Neuronal stem cell (in vitro differentiated cells): ENCODE measurements at regions not wholly inside any gene's neighbourhood (a gene's known extent, or its start where the extent isn't known, plus 50 kb on each side); places are given as distances from the start of the nearest gene placed in this dataset.
A peak's percentile ranks its signal among the peaks of the same experiment; 100 is the strongest.

Source experiments
- DNase-seq: peaks from one replicate; pipeline ENCODE4 v3.0.0-alpha.2; 2013; ENCODE audit warnings: low spot score
- H2AFZ ChIP-seq: one replicate; pipeline ENCODE4 v1.6.1; 2013; ENCODE audit warnings: mild to moderate bottlenecking, low read length, inconsistent platforms
- H2AK5ac ChIP-seq: 2 replicates; pipeline ENCODE4 v1.6.1; 2013; ENCODE audit warnings: low read depth, mild to moderate bottlenecking, inconsistent platforms, low read length, moderate library complexity, mixed read lengths
- H2BK120ac ChIP-seq: 2 replicates; pipeline ENCODE4 v1.6.1; 2013; ENCODE audit warnings: low read depth, mild to moderate bottlenecking, inconsistent platforms, low read length, moderate library complexity, mixed read lengths
- H2BK12ac ChIP-seq: one replicate; pipeline ENCODE4 v1.6.1; 2013; ENCODE audit warnings: low read length, inconsistent platforms
- H2BK15ac ChIP-seq: 2 replicates; pipeline ENCODE4 v1.6.1; 2013; ENCODE audit warnings: mild to moderate bottlenecking, low read length, inconsistent platforms, mixed read lengths
- H2BK5ac ChIP-seq: one replicate; pipeline ENCODE4 v1.6.1; 2013; ENCODE audit warnings: inconsistent platforms, mild to moderate bottlenecking, low read length, moderate library complexity
- H3K14ac ChIP-seq: one replicate; pipeline ENCODE4 v1.6.1; 2013; ENCODE audit warnings: low read length, inconsistent platforms
- H3K18ac ChIP-seq: 2 replicates; pipeline ENCODE4 v1.6.1; 2013; ENCODE audit warnings: low read length, inconsistent platforms
- H3K23ac ChIP-seq: 2 replicates; pipeline ENCODE4 v1.6.1; 2013; ENCODE audit warnings: low read depth, mild to moderate bottlenecking, mixed read lengths, low read length, inconsistent platforms; ENCODE audit not compliant: poor library complexity
- H3K27ac ChIP-seq: replicated peaks from 3 replicates; pipeline ENCODE4 v1.5.1; 2013; ENCODE audit warnings: low read length, inconsistent platforms
- H3K27me3 ChIP-seq, 3 experiments: 2 replicates each; pipeline ENCODE4 v1.6.1; 2013; ENCODE audit warnings: low read length in 3 of 3, mild to moderate bottlenecking in 2 of 3, inconsistent platforms in 1 of 3, low read depth in 1 of 3, mixed read lengths in 1 of 3, moderate library complexity in 1 of 3; ENCODE audit not compliant: control insufficient read depth in 3 of 3, insufficient read depth in 3 of 3
- H3K36me3 ChIP-seq, 2 donors: replicated peaks in 1 of 2; 2 replicates each; pipeline ENCODE4 v1.6.1; 2013; ENCODE audit warnings: low read length in 2 of 2; ENCODE audit not compliant: control insufficient read depth in 2 of 2, insufficient read depth in 2 of 2
- H3K4ac ChIP-seq: 2 replicates; pipeline ENCODE4 v1.6.1; 2013; ENCODE audit warnings: inconsistent platforms, mild to moderate bottlenecking, low read length, moderate library complexity
- H3K4me1 ChIP-seq, 2 donors: 1 replicate in 1 of 2; 2 replicates in 1 of 2; pipeline ENCODE4 v1.6.1; 2013; ENCODE audit warnings: low read length in 2 of 2, low read depth in 1 of 2; ENCODE audit not compliant: control insufficient read depth in 2 of 2, insufficient read depth in 1 of 2
- H3K4me2 ChIP-seq: one replicate; pipeline ENCODE4 v1.6.1; 2013; ENCODE audit warnings: mild to moderate bottlenecking, low read length, inconsistent platforms; ENCODE audit not compliant: insufficient read depth, poor library complexity, severe bottlenecking
- H3K4me3 ChIP-seq, 2 donors: 2 replicates each; pipeline ENCODE4 v1.5.1; 2013; ENCODE audit warnings: low read length in 2 of 2, mild to moderate bottlenecking in 2 of 2, inconsistent platforms in 1 of 2, moderate library complexity in 1 of 2
- H3K79me1 ChIP-seq: one replicate; pipeline ENCODE4 v1.6.1; 2013; ENCODE audit warnings: low read depth, mild to moderate bottlenecking, inconsistent platforms, low read length, moderate library complexity
- H3K9ac ChIP-seq: one replicate; pipeline ENCODE4 v1.6.1; 2013; ENCODE audit warnings: mild to moderate bottlenecking, low read depth, low read length, inconsistent platforms; ENCODE audit not compliant: poor library complexity
- H3K9me3 ChIP-seq, 2 donors: replicated peaks in 1 of 2; 2 replicates each; pipeline versions ENCODE3 to v1.6.1; 2013; ENCODE audit warnings: low read length in 2 of 2, mild to moderate bottlenecking in 2 of 2, inconsistent platforms in 1 of 2, low read depth in 1 of 2, mixed read lengths in 1 of 2, moderate library complexity in 1 of 2; ENCODE audit not compliant: control insufficient read depth in 2 of 2, insufficient read depth in 1 of 2
- H4K8ac ChIP-seq: one replicate; pipeline ENCODE4 v1.6.1; 2013; ENCODE audit warnings: low read depth, mild to moderate bottlenecking, inconsistent platforms, low read length, moderate library complexity
- H4K91ac ChIP-seq: one replicate; pipeline ENCODE4 v1.6.1; 2013; ENCODE audit warnings: low read length, low read depth, mild to moderate bottlenecking, inconsistent platforms; ENCODE audit not compliant: poor library complexity
- WGBS, 2 donors: extraction: QIAGEN DNeasy Blood & Tissue Kit; methylation state at CpG; one replicate each; pipeline ENCODE4 v1.1.7; 2013; ENCODE audit warnings: missing lambda C conversion rate in 2 of 2, mixed read lengths in 1 of 2; ENCODE audit not compliant: insufficient read length in 2 of 2, insufficient replicate concordance in 1 of 2; ENCODE audit errors: extremely low coverage in 2 of 2; 5-methylcytosine and 5-hydroxymethylcytosine counted together

DNA sequence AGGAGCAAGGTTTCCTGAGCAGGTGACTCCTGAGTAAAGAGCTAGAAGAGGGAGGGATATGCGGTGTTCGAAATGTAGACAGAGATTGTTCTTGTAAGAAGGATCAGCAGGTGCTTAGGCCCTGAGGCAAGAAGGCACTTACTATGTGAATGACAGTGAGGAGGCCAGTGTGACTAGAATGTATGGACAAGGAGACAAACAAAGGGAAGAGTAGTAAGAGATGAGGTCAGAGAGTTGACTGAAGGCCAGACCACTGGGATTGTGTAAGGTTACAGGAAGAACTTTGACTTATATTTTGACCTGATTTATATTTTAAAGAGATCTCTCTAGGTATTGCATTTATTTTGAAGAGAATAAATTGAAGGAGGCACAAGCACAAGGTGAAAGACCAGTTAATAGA is 118.4 kb upstream of the ENPEP start:
- Histone ChIP-seq H3K4ac (no peak overlapping the region), H2BK120ac (no peak overlapping the region), H3K9ac (no peak overlapping the region), H2AK5ac (no peak overlapping the region), H2AFZ (no peak overlapping the region), H3K27ac (no peak overlapping the region), H4K91ac (no peak overlapping the region), H3K27me3 (peaks cover 0 to 6% (median 0%) of the 10 kb centered on the region in 3 experiments), H3K4me3 (no peak overlapping the region), H3K14ac (no peak overlapping the region), H3K23ac (no peak overlapping the region), H3K9me3 (no peaks in the 10 kb centered on the region), H3K36me3 (no peaks in the 10 kb centered on the region), H4K8ac (no peak overlapping the region), H3K4me2 (no peak overlapping the region), H3K4me1 (no peaks in the 10 kb centered on the region), H2BK15ac (no peak overlapping the region), H3K18ac (peak overlapping the region; percentile 40), H3K79me1 (no peaks in the 10 kb centered on the region), H2BK5ac (no peak overlapping the region), H2BK12ac (no peak overlapping the region)
- DNase-seq, result no peak
- no CpG with 5 or more reads among the region's 2 CpGs for WGBS, 2 donors

DNA sequence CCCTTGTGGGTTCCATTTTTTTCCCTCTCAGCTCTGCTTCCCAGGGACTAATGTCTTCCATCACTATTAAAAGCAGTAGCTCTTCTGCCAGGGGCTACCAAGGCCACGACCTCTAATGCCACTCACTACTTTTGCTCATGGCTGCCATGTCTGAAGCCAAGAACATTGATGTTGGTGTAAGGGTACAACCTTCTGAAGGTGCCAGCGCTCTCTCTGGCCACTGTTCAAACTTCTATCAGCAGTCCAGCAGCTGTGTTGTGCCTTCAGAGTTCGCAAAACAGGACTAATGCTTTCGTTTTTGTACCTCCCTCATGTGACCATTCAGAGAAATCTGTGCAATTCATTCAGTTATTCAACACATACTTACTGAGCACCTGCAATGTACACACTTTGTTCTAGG is 121.5 kb upstream of the ENPEP start:
- Histone ChIP-seq H3K9ac (no peak overlapping the region), H3K27ac (no peak overlapping the region), H3K9me3 (no peaks in the 10 kb centered on the region), H3K4me3 (no peak overlapping the region), H2BK120ac (no peak overlapping the region), H4K91ac (no peak overlapping the region), H3K23ac (no peak overlapping the region), H2BK15ac (no peak overlapping the region), H2AK5ac (no peak overlapping the region), H3K4me1 (no peaks in the 10 kb centered on the region), H3K4ac (no peak overlapping the region), H3K27me3 (peaks cover 0 to 3% (median 0%) of the 10 kb centered on the region in 3 experiments), H2BK5ac (no peak overlapping the region), H3K14ac (no peak overlapping the region), H3K4me2 (no peak overlapping the region), H2AFZ (no peak overlapping the region), H3K36me3 (no peaks in the 10 kb centered on the region), H4K8ac (no peak overlapping the region), H3K18ac (no peak overlapping the region), H2BK12ac (no peak overlapping the region), H3K79me1 (no peaks in the 10 kb centered on the region)
- DNase-seq, result no peak
- no CpG with 5 or more reads among the region's 4 CpGs for WGBS, 2 donors

- H3K4ac ChIP-seq, result no peak overlapping the region
- H4K8ac ChIP-seq, result no peak overlapping the region
- H3K23ac ChIP-seq, result no peak overlapping the region
- no peak overlapping the region for H3K4me2 ChIP-seq
- no peaks in the 10 kb centered on the region for H3K79me1 ChIP-seq
- H2BK12ac ChIP-seq, result no peak overlapping the region
- H2AK5ac ChIP-seq, result no peak overlapping the region
- no peak overlapping the region for H2BK5ac ChIP-seq
- H4K91ac ChIP-seq, result no peak overlapping the region
- no peak overlapping the region for H2BK120ac ChIP-seq
- no peak overlapping the region for H3K18ac ChIP-seq
- no peaks in the 10 kb centered on the region for H3K9me3 ChIP-seq
- H3K4me1 ChIP-seq, result no peaks in the 10 kb centered on the region
- no peak overlapping the region for H3K14ac ChIP-seq
- H3K36me3 ChIP-seq, result no peaks in the 10 kb centered on the region
- WGBS, 2 donors, result no CpG with 5 or more reads among the region's 5 CpGs
- DNase-seq, result no peak
- no peak overlapping the region for H2BK15ac ChIP-seq
- H3K4me3 ChIP-seq, result no peak overlapping the region
- no peak overlapping the region for H3K9ac ChIP-seq
- H2AFZ ChIP-seq, result no peak overlapping the region
- H3K27ac ChIP-seq, result no peak overlapping the region
- peaks cover 0 to 3% (median 0%) of the 10 kb centered on the region in 3 experiments for H3K27me3 ChIP-seq
These were observed 123.1 kb upstream of the ENPEP start for GRCh38 chr4:110352670-110353442.

GRCh38 chr4:110348711-110349383 is 127.1 kb upstream of the ENPEP start:
- WGBS, 2 donors, result no CpG with 5 or more reads among the region's 3 CpGs
- H4K8ac ChIP-seq, result no peak overlapping the region

More at GRCh38 chr4:110348711-110349383, 127.1 kb upstream of the ENPEP start:
- H2AK5ac ChIP-seq, result no peak overlapping the region
- no peak overlapping the region for H2BK12ac ChIP-seq
- peaks cover 0 to 3% (median 0%) of the 10 kb centered on the region in 3 experiments for H3K27me3 ChIP-seq
- H4K91ac ChIP-seq, result no peak overlapping the region
- H3K9ac ChIP-seq, result no peak overlapping the region
- H3K4me1 ChIP-seq, result no peaks in the 10 kb centered on the region
- no peak overlapping the region for H3K27ac ChIP-seq
- no peak overlapping the region for H3K4me2 ChIP-seq
- no peak overlapping the region for H2AFZ ChIP-seq
- no peaks in the 10 kb centered on the region for H3K36me3 ChIP-seq
- no peak overlapping the region for H3K14ac ChIP-seq
- H3K9me3 ChIP-seq, result no peaks in the 10 kb centered on the region
- no peak overlapping the region for H2BK5ac ChIP-seq
- no peak overlapping the region for H3K18ac ChIP-seq
- no peak overlapping the region for H3K4me3 ChIP-seq
- DNase-seq, result no peak
- H2BK15ac ChIP-seq, result no peak overlapping the region
- no peaks in the 10 kb centered on the region for H3K79me1 ChIP-seq
- H3K23ac ChIP-seq, result no peak overlapping the region
- no peak overlapping the region for H2BK120ac ChIP-seq
- no peak overlapping the region for H3K4ac ChIP-seq
